Muscle of back (tissue), 3 donors: ENCODE measurements at regions not wholly inside any gene's neighbourhood (a gene's known extent, or its start where the extent isn't known, plus 50 kb on each side); places are given as distances from the start of the nearest gene placed in this dataset.
A peak's percentile ranks its signal among the peaks of the same experiment; 100 is the strongest.

Source experiments
- DNase-seq, 3 donors: peaks; one replicate each; pipeline versions ENCODE4 v3.0.0 to v3.0.0-alpha.2; 2013

DNA sequence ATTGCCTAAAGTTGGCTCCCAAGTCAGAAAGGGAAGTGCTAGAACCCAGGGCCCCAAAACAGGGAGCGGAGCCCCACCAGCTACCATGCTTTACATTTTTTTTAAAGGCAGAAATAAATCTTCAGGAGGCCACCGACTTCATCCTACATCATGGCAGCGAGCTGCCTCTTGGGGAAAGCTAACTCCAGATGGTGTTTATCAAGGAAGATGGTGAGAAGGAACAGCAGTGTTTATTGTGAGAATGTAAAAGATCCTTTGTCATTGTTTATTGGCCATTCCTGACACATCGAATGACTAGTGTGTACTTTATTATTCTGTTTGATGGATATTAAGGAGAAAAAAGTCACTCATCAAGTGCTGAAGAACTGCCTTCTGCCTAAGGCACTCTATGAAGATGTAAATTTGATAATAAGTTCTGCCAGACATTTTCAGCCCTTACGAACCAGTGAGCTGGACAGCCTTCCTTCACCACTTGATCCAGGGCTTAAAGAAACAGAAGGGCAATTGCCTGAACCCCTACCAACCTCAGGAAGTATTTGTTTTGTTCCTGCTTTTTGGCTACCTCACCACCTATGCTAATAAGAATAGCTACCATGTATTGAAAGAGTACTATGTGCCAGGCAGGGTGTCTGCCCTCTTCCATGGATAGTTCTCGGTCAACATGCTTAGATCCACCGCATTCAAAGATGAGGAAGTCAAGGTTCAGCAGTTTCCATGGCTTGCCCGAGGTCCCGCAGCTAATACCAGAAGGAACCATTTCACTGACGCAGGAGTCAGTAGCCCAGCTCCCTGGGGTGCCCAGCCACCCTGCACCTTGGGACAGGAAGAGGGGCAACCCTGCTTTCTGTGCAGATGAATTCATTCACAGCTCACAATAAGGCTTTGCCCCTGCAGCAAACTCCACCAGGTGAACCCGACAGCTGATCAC, 194.7 kb upstream of the RREB1 start:
- peak in 1 of 3 donors; percentile 44 for DNase-seq

- DNase-seq = no peak
Measured at GRCh38 chr6:6915219-6915618, 192.5 kb upstream of the RREB1 start.

DNA sequence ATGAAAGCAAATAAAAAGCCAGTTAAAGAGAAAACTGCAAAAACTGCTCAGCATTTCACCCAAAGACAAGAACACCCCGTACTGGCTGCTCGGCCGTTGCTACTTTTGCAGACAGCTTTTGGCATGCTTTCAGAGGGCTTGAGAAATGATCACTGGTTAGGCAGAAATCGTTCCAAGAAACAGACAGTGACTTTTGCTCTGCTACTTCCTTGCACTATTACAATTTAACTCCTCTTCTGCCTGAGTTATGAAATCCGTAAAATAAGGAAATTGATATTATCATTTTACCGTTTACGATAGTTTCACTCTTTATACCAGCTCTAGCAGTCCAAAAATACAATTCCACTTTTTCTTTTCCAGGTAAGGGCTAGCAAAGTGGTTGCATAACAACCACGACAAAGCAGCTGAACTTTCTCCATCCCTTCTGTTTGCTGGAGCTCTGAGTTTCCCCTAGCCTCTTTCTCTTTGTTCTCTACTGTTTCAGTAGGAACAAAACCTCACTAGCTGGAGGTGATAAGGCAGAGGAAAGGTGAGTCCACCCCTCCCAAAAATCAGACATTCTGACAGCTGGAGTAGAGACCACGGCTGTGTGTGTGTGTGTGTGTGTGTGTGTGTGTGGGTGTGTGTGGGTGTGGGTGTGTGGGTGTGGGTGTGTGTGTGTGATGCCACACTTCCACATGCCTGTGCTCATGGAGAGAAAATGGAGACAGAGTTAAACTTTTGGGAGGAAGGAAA, 191.8 kb upstream of the RREB1 start:
- DNase-seq = peak; percentile 60 to 88 (median 83)

- no peak for DNase-seq
Measured at GRCh38 chr6:6916598-6916997, 191.2 kb upstream of the RREB1 start.

GRCh38 chr6:6918216-6918983, 189.4 kb upstream of the RREB1 start:
- peak in 2 of 3 donors; percentile 47 to 63 for DNase-seq

- DNase-seq = no peak
Measured at GRCh38 chr6:6919173-6919572, 188.6 kb upstream of the RREB1 start.

DNA sequence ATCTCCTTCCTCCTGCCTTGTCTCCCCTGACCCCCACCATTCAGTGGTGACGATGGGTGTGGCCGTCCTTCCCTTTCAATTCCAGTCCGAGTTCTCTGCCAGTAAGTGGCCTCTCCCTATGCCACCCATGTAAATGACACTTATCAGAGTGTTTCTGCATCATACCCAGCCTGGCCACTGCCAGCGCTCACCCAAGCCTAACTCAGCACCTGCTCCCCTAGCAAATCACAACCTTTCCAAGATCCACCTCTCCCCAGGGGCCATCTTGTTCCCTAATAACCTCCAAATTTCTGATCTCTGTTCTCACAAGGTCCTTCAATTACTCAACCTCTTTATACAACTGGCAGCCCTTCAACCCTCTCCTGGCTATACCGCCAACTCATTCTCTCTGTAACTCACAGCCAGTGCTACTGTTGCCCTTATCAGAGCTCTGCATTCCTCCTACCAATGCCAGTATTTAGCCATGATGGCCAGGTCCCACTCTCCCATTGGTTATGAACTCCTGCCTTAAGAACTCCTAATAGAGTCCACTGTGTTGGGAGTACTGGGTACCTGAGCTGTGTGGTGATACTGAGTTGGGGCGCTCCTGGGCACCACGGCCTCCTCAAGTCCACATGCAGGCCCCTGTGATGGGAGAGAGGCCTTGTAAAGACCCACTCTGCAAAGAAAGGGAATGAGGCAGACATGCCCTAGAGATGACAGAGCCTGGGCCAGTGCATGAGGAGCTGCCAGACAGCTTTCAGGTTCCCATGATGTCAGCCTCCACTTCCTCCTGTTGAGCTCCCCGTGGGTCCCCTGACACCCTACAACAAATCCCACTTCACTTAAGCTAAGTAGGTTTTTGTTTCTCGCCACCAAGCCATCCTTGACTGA, 187.4 kb upstream of the RREB1 start:
- no peak for DNase-seq

DNA sequence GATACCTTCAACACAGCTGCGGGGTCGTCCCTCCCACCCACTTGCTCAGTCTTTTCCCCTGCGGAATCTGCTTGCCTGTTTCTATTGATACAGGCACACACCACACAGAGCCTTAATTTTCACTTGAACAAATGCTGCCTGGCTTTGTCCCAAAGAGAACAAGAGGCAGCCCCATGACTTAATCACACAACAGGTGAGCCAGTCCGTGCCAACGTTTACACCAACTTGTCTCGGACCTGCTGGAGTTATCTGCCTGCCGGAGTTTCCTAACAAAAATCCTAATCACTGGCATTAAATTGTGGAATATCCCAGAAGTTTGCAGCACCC, 186.8 kb upstream of the RREB1 start:
- peak; percentile 49 to 52 (median 49) for DNase-seq

GRCh38 chr6:6922166-6922565, 185.6 kb upstream of the RREB1 start:
- DNase-seq = no peak

DNA sequence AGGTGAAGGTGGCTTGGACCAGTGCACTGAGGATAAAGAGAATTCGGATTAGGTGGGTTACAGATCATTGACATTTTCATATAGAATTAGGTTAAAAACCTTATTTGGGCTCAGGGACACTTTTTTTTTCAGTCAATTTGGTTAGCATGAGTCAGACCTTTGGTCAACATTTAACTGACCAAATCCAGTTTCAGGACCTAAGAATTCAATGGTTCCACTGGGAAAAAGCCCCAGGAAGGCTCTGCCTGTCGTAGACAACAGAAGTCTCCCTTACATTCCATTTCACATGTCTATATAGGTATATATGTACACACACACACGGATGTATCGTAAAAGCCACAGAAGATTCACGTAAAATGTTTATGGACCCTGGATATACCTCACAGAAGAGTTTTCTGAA, 184.2 kb upstream of the RREB1 start:
- DNase-seq = no peak

GRCh38 chr6:6924708-6925107, 183.1 kb upstream of the RREB1 start:
- DNase-seq = no peak

GRCh38 chr6:6925391-6926164, 182.2 kb upstream of the RREB1 start:
- DNase-seq = no peak

- DNase-seq = no peak
Measured at GRCh38 chr6:6926856-6927255, 180.9 kb upstream of the RREB1 start.

DNA sequence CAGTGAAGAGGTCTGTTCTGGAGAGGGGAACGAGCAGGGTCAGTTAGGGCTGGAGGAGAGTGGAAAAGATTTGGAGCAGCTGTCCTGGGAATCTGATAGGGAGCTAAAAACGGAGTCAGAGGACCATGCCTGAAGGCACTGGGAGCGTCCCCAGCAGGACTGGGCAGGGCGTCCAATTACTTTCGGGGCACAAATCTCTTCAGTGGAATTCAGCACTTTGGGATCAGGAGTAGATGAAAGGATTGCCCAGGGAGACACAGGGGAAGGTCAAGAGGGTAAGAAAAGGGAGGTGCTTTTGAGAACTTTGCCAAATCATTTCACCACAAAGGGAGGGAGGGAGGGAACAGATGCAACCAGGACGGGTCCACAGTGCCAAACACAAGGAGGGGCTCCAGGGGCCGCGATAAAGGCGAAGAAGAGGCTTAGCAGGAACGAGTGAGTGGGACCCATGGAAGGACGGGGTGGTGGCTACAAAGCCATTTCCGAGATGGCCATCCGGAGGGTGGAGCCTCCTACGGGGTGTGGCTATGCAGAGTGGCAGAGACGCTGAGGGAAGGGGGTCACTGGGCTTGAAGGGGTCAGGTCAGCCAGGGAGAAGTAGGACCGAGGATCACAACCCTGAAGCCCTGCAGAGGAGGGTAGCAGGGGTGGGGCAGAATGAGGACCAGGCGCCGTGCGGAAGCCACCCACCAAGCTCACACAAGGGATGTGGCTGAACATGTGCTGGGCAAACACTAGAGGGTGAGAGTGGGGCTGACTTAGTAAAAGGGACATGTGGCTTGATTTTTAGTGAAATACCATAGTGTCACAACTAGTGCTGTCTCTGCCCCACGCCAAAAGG, 180.0 kb upstream of the RREB1 start:
- DNase-seq = peak; percentile 63 to 78 (median 73)

DNA sequence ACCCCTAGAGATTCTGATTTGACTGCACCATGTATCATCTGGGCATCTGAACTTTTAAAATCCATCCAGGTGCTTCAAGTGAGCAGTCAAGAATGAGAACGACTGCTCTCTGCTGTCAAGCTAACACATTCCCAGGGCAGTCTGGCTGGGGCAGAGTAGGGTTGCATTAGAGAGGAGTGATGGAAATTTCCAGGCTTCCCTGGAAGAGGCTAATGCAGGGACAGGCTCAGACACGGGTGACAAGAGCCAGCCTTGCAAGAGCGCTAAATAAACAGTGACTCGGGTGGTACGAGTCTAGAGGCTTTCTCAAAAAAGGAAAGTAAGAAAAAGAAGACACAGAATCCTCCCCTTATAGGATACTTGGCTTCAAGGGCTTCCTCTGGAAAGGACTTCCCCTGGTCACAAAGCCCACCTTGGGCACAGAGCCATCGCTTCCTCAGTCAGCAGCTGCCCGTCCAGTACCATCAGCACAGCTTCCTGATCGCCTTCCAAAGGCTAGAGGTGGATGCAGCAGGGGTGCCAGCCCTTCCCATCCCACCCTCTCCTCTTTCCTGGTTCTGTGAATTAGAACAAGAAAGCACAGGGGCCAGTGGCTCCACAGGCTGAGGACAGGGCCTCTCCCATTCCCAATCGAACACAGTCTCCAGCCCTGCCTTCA, 177.4 kb upstream of the RREB1 start:
- no peak for DNase-seq

DNA sequence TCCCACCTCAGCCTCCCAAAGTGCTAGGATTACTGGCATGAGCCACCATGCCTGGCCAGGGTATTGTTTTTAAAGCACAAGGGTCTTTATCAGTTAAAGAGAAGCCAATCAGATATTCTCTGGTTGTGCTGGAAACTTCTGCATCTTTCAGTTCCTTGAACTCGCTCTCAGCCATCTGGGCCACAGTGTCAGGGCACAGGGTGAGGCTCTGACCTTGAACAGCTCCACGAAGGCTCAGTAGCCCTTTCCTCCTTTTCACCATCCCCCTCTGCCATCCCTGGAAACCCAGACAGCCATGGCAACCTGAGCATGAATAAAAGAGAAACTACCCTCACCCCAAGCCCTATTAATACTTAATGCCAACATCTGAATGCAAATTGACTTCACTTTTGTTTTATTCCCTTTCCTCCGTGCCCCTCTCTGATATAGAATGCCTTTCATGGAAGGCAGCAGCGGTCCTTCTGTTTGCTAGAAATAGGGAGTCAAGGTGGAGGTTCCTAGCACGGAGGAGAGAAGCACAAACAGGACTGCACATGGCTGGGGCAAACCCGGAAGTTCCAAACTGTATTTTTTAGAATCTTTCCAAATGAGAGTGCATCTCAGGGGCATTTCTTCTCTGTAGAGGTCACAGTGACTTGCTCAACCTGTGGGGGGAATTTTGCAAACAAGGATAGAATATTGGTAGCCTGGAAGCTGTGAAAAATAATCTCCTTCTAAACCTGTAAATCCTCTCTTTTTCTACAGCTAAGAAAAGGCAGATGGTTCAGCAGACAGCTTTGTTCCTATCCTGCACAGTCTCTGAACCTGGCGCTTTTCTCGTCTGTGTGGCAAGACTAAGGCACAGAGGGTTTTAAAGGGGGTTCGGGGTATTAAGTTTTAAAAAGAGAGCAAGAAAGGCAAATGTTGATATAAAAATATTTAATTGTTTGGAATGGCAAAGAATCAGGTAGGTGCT, 176.4 kb upstream of the RREB1 start:
- DNase-seq = no peak

DNA sequence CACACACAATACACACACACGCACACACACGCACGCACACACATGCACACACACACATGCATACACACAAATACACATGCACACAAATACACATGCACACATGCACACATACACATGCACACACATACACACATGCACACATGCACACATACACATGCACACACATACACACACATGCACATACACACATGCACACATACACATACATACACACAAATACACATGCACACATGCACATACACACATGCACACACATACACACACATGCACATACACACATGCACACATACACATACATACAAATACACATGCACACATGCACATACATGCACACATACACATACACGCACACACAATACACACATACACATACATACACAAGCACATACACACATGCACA, 175.4 kb upstream of the RREB1 start:
- no peak for DNase-seq

GRCh38 chr6:6932968-6933367, 174.8 kb upstream of the RREB1 start:
- no peak for DNase-seq
